Type B pancreatic cell (in vitro differentiated cells): ENCODE measurements at regions not wholly inside any gene's neighbourhood (a gene's known extent, or its start where the extent isn't known, plus 50 kb on each side); places are given as distances from the start of the nearest gene placed in this dataset.

Experiments
- DNase-seq: peaks from one replicate; pipeline ENCODE4 v3.0.0; 2021; ENCODE audit warnings: mixed read lengths; ENCODE audit not compliant: unreplicated experiment; ENCODE audit errors: extremely low spot score
- H3K27ac Mint-ChIP-seq: 2 replicates; pipeline ENCODE4 v1.8.0; 2021; ENCODE audit warnings: mild to moderate bottlenecking, mixed read lengths
- H3K27me3 Mint-ChIP-seq: 2 replicates; pipeline ENCODE4 v1.8.0; 2021; ENCODE audit warnings: mixed read lengths
- H3K36me3 Mint-ChIP-seq: 2 replicates; pipeline ENCODE4 v1.8.0; 2021; ENCODE audit warnings: mixed read lengths
- H3K4me1 Mint-ChIP-seq: one replicate; pipeline ENCODE4 v1.8.0; 2021; ENCODE audit warnings: mixed read lengths; ENCODE audit not compliant: unreplicated experiment
- H3K4me3 Mint-ChIP-seq: 2 replicates; pipeline ENCODE4 v1.8.0; 2021; ENCODE audit warnings: mild to moderate bottlenecking, mixed read lengths
- H3K9me3 Mint-ChIP-seq: 2 replicates; pipeline ENCODE4 v1.8.0; 2021; ENCODE audit warnings: mixed read lengths
- TF ChIP-seq, protein P1 (sequence below): fragments of 200-600 bp; sonication (generic); conservative IDR thresholded peaks from 2 replicates; pipeline ENCODE4 v1.5.0; 2021; ENCODE audit warnings: antibody characterized with exemption, mild to moderate bottlenecking

DNA sequence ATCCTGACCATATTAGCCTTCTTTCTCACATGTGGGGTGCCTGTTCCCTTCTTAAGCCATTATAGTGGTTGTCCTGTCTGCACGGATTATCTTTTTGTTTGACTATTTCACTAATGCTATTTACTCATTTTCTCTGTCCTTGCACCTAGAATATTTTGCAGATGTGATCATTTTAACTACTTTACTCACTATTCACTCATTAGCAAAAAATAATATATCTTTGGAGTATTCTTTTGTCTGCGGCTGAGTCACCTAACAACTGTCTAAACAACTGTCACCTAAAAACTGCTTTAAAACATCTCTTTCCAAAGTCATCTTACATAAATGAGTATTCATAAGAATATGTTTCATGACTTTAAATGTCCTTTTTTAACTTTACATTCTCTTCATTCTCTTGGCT lies 87.4 kb downstream of the KCNJ2 start:
- Mint-ChIP-seq H3K27me3 (peaks cover 4% of the 10 kb centered on the region), H3K4me1 (no peaks in the 10 kb centered on the region), H3K27ac (no peak overlapping the region), H3K36me3 (no peaks in the 10 kb centered on the region), H3K9me3 (no peaks in the 10 kb centered on the region), H3K4me3 (no peak overlapping the region)
- DNase-seq: no peak
- TF ChIP-seq, protein P1, sequence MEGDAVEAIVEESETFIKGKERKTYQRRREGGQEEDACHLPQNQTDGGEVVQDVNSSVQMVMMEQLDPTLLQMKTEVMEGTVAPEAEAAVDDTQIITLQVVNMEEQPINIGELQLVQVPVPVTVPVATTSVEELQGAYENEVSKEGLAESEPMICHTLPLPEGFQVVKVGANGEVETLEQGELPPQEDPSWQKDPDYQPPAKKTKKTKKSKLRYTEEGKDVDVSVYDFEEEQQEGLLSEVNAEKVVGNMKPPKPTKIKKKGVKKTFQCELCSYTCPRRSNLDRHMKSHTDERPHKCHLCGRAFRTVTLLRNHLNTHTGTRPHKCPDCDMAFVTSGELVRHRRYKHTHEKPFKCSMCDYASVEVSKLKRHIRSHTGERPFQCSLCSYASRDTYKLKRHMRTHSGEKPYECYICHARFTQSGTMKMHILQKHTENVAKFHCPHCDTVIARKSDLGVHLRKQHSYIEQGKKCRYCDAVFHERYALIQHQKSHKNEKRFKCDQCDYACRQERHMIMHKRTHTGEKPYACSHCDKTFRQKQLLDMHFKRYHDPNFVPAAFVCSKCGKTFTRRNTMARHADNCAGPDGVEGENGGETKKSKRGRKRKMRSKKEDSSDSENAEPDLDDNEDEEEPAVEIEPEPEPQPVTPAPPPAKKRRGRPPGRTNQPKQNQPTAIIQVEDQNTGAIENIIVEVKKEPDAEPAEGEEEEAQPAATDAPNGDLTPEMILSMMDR: no peak

DNA sequence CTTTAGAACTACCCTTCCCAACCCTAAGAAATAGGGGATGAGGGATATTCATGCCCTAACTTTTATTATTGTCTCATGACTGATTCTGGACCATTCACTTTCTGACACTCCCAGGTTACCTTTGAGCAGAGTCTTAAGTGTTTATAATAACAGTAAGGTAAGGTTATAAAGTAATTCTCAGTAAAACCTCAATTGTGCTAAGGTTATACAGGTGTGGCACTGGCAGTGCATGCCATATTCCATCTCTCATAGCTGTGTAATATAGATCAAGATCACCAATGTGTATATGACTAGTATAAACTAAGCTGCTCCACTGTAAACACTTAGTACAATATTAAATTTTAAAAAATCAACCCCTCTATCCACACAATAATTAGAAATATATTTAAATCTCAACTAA lies 89.1 kb downstream of the KCNJ2 start:
- H3K27ac Mint-ChIP-seq: no peak overlapping the region

DNA sequence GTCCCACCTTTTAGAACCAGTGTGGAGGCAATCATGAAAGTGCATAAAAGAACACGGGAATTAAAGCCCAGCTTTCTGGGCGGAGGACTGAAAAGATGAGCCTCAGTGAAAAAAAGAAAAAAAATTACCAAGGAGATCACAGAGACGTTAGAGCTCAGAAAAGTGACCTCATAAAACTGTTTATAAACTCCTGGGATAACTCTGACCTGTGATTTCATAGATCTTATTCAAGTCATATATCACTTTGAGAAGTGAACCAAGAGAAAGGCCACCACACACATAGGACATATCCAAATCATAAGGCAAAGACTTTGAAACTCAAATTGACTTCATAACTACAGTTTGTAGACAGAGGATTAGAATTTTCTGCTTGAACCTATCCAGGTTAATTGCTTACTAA lies 90.1 kb downstream of the KCNJ2 start:
- TF ChIP-seq, protein P1: no peak
- Mint-ChIP-seq H3K4me1 (no peaks in the 10 kb centered on the region), H3K4me3 (no peak overlapping the region), H3K36me3 (no peaks in the 10 kb centered on the region), H3K9me3 (no peaks in the 10 kb centered on the region), H3K27me3 (peaks cover 4% of the 10 kb centered on the region), H3K27ac (no peak overlapping the region)
- no peak for DNase-seq

More for the DNA sequence above, 89.1 kb downstream of the KCNJ2 start:
- no peak overlapping the region for H3K4me3 Mint-ChIP-seq
- DNase-seq: no peak
- peaks cover 4% of the 10 kb centered on the region for H3K27me3 Mint-ChIP-seq
- no peaks in the 10 kb centered on the region for H3K9me3 Mint-ChIP-seq
- H3K36me3 Mint-ChIP-seq: no peaks in the 10 kb centered on the region
- no peaks in the 10 kb centered on the region for H3K4me1 Mint-ChIP-seq
- TF ChIP-seq, protein P1: no peak

DNA sequence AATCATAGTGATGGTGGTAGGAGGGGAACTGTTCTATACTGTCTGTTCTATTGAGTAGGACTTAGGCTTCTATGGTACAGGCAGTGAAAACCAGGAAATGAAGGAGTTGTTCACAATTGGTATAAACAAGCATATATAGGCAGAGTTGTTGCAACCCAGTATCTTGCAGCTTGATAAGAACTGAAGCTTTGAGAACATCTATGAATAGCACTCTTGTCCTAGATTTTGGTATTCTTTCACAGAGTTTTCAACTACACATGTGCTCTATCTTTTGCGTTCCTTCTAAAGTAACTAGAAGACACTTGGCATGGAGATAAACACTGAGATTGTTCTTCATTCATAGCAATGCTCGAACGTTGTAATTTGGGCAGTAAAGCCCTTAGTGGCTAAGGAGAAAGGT lies 91.8 kb downstream of the KCNJ2 start:
- Mint-ChIP-seq H3K9me3 (no peaks in the 10 kb centered on the region), H3K36me3 (no peaks in the 10 kb centered on the region), H3K4me3 (no peak overlapping the region), H3K27me3 (peaks cover 4% of the 10 kb centered on the region), H3K4me1 (no peaks in the 10 kb centered on the region), H3K27ac (no peak overlapping the region)
- DNase-seq: no peak
- TF ChIP-seq, protein P1: no peak

DNA sequence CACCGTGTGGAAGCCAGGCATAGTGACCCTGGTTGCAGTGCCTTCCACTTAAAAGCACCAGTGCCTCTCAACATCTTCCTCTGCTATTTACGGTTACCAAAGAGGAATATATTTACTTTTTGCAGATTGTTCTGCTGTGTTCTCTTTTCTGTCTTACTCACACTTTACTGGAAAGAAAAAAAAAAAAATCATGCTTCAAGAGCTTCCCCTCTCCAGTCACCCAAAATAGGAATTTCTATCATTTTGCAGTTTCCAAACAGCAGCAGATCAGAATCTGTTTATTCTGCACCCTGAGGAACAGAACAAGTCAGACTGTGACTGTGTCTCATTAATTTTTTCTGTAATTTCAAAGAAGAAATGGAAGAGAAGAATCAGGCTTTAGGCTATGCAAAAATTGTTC lies 96.1 kb downstream of the KCNJ2 start:
- DNase-seq: no peak
- H3K27ac Mint-ChIP-seq: no peak overlapping the region
- H3K27me3 Mint-ChIP-seq: no peaks in the 10 kb centered on the region
- H3K9me3 Mint-ChIP-seq: no peaks in the 10 kb centered on the region
- no peak overlapping the region for H3K4me3 Mint-ChIP-seq
- TF ChIP-seq, protein P1: no peak
- H3K36me3 Mint-ChIP-seq: no peaks in the 10 kb centered on the region
- no peaks in the 10 kb centered on the region for H3K4me1 Mint-ChIP-seq

DNA sequence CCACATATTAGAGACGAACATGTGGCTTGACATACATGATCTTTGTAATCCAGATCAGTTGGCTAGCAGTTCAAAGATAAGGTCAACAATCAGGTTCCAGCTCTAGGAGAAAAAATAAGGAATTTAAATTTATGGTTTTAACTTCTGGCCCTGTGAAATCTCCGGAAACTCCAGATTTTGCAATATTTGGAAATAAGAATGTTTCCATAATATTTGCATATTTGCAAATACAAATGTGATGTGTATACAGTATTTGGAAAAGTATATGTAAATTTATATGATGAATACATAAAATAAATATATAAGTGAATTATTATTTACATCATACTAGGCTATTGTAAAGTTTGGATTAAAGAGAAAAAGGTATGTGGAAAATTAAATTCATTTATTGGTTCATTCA lies 97.1 kb downstream of the KCNJ2 start:
- no peak for DNase-seq
- H3K4me1 Mint-ChIP-seq: no peaks in the 10 kb centered on the region
- H3K27me3 Mint-ChIP-seq: no peaks in the 10 kb centered on the region
- no peak overlapping the region for H3K27ac Mint-ChIP-seq
- TF ChIP-seq, protein P1: no peak
- H3K9me3 Mint-ChIP-seq: no peaks in the 10 kb centered on the region
- no peak overlapping the region for H3K4me3 Mint-ChIP-seq
- H3K36me3 Mint-ChIP-seq: no peaks in the 10 kb centered on the region
